GM12891 (cell line): ENCODE measurements at regions not wholly inside any gene's neighbourhood (a gene's known extent, or its start where the extent isn't known, plus 50 kb on each side); places are given as distances from the start of the nearest gene placed in this dataset.

Source experiments
- POLR2A ChIP-seq: IDR thresholded peaks from 2 replicates; pipeline ENCODE4 v1.6.1; 2011; ENCODE audit warnings: low read depth, low read length, control low read depth
- POLR2AphosphoS5 ChIP-seq: IDR thresholded peaks from 2 replicates; pipeline ENCODE4 v1.6.1; 2011; ENCODE audit warnings: low read depth, low read length, control low read depth

GRCh38 chr11:109132539-109132938, 289.5 kb upstream of the C11orf87 start:
- TF ChIP-seq POLR2AphosphoS5 (no peak), POLR2A (no peak)
